Progenitor cell of endocrine pancreas (in vitro differentiated cells): ENCODE measurements at regions not wholly inside any gene's neighbourhood (a gene's known extent, or its start where the extent isn't known, plus 50 kb on each side); places are given as distances from the start of the nearest gene placed in this dataset.

Experiments
- DNase-seq: peaks from one replicate; pipeline ENCODE4 v3.0.0; 2021; ENCODE audit warnings: low spot score; ENCODE audit not compliant: unreplicated experiment
- H3K27ac Mint-ChIP-seq: 2 replicates; pipeline ENCODE4 v1.8.0; 2021; ENCODE audit warnings: mild to moderate bottlenecking, moderate library complexity, mixed read lengths
- H3K27me3 Mint-ChIP-seq: 2 replicates; pipeline ENCODE4 v1.8.0; 2021; ENCODE audit warnings: mixed read lengths
- H3K36me3 Mint-ChIP-seq: 2 replicates; pipeline ENCODE4 v1.8.0; 2022; ENCODE audit warnings: mixed read lengths; ENCODE audit not compliant: insufficient read depth
- H3K4me1 Mint-ChIP-seq: 2 replicates; pipeline ENCODE4 v1.8.0; 2021; ENCODE audit warnings: low read depth, mixed read lengths
- H3K4me3 Mint-ChIP-seq: 2 replicates; pipeline ENCODE4 v1.8.0; 2021; ENCODE audit warnings: low read depth, mild to moderate bottlenecking, moderate library complexity, mixed read lengths
- H3K9me3 Mint-ChIP-seq: 2 replicates; pipeline ENCODE4 v1.8.0; 2021; ENCODE audit warnings: low read depth, mixed read lengths
- CTCF ChIP-seq: fragments of 200-600 bp; sonication (generic); IDR thresholded peaks from one replicate; pipeline ENCODE4 v1.5.0; 2021; ENCODE audit warnings: antibody characterized with exemption, mild to moderate bottlenecking; ENCODE audit not compliant: unreplicated experiment

GRCh38 chr4:123107444-123108252 lies 185.3 kb upstream of the NUDT6 start:
- DNase-seq = no peak
- Mint-ChIP-seq H3K4me1 (no peaks in the 10 kb centered on the region), H3K27me3 (no peaks in the 10 kb centered on the region), H3K4me3 (no peak overlapping the region), H3K9me3 (no peaks in the 10 kb centered on the region), H3K36me3 (no peaks in the 10 kb centered on the region), H3K27ac (no peak overlapping the region)
- no peak for TF ChIP-seq CTCF

GRCh38 chr4:123109139-123109538 lies 186.7 kb upstream of the NUDT6 start:
- Mint-ChIP-seq H3K9me3 (no peaks in the 10 kb centered on the region), H3K27me3 (no peaks in the 10 kb centered on the region), H3K36me3 (no peaks in the 10 kb centered on the region), H3K4me3 (no peak overlapping the region), H3K4me1 (no peaks in the 10 kb centered on the region), H3K27ac (no peak overlapping the region)
- no peak for TF ChIP-seq CTCF
- no peak for DNase-seq

DNA sequence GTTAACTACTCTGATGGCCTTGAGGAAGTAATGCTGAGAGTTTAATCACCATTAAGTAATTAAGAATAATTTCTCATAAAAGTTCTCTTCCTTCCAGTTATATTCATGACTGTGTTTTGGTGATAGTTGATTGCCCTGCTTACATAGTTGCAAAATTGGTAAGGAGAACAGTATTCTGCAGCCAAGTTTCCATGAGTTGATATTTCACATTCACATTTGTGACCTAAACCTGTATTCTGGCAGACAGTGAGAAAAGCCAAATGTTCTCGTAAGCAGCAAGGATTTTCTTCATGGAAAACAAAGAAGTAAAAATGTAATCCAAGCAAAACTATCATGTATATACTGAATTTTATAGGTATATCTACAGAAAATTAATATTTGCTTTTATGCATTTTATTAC lies 187.8 kb upstream of the NUDT6 start:
- H3K4me3 Mint-ChIP-seq = no peak overlapping the region

DNA sequence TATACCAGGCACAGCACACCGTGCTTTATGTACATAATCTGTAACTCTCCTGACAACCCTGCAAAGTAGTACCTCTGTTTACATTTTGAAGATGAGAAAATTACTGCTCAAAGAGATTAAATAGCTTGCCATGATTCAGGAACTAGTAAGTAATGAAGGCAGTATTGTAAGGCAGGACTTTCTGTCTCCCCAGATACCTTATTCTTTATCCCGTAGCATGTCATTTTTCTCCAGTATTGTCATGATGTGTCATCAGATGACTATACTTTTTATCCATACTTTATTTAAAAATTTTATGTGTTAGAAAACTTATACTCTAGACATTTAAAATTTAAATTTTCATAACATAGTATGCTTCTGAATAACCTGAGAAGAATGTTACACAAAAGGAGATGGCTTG lies 188.3 kb upstream of the NUDT6 start:
- H3K27ac Mint-ChIP-seq = no peak overlapping the region
- no peaks in the 10 kb centered on the region for H3K36me3 Mint-ChIP-seq
- no peak for TF ChIP-seq CTCF
- H3K4me3 Mint-ChIP-seq = no peak overlapping the region
- H3K4me1 Mint-ChIP-seq = no peaks in the 10 kb centered on the region
- H3K27me3 Mint-ChIP-seq = no peaks in the 10 kb centered on the region
- no peaks in the 10 kb centered on the region for H3K9me3 Mint-ChIP-seq
- DNase-seq = no peak

More for the DNA sequence above, 187.8 kb upstream of the NUDT6 start:
- Mint-ChIP-seq H3K27me3 (no peaks in the 10 kb centered on the region), H3K36me3 (no peaks in the 10 kb centered on the region), H3K27ac (no peak overlapping the region), H3K9me3 (no peaks in the 10 kb centered on the region), H3K4me1 (no peaks in the 10 kb centered on the region)
- DNase-seq = no peak
- TF ChIP-seq CTCF = no peak

DNA sequence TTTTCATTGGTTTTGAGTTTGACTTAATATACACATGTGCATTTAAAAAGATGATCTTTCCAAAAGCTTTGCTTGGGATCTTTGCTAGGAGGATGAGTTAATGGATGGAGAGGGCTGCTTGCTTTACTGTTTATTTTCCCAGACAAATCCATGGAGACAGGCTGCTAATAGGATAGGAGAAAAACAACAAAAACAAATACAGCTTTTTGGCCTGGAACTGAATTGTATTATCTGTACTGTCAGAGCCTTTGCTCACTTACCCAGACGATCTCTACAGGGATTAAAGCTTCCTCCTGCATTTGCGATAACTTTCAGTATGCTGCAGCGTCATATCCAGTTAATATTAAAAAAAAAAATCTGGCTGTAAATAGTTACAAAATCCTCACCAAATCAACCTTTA lies 190.8 kb upstream of the NUDT6 start:
- no peaks in the 10 kb centered on the region for H3K9me3 Mint-ChIP-seq
- no peak for DNase-seq
- TF ChIP-seq CTCF = no peak
- no peaks in the 10 kb centered on the region for H3K27me3 Mint-ChIP-seq
- no peaks in the 10 kb centered on the region for H3K36me3 Mint-ChIP-seq
- peaks cover 7% of the 10 kb centered on the region for H3K4me1 Mint-ChIP-seq
- H3K27ac Mint-ChIP-seq = no peak overlapping the region
- no peak overlapping the region for H3K4me3 Mint-ChIP-seq
